Heart right ventricle (tissue), 16 donors: ENCODE measurements at regions not wholly inside any gene's neighbourhood (a gene's known extent, or its start where the extent isn't known, plus 50 kb on each side); places are given as distances from the start of the nearest gene placed in this dataset.

Experiments used
- ATAC-seq, 8 donors: fragments of 200-7000 bp; cut with Tn5 transposase; one replicate each; pipeline ENCODE4 v1.9.1; 2020; ENCODE audit warnings: mild to moderate bottlenecking in 8 of 8, moderate library complexity in 8 of 8, moderate number of reproducible peaks in 1 of 8
- DNase-seq, 2 donors: peaks; one replicate each; pipeline ENCODE4 v3.0.0-alpha.2; 2020
- H3K27ac ChIP-seq, 10 donors: fragments of 200-600 bp; sonication (generic) in 2 of 10; one replicate each; pipeline versions ENCODE4 v1.5.0 to v1.8.0; 2020 to 2022; ENCODE audit warnings: mild to moderate bottlenecking in 3 of 10
- H3K27me3 ChIP-seq, 7 donors: fragments of 200-600 bp; one replicate each; pipeline ENCODE4 v1.8.0; 2021 to 2022; ENCODE audit warnings: mild to moderate bottlenecking in 2 of 7
- H3K36me3 ChIP-seq, 9 donors: fragments of 200-600 bp; sonication (generic) in 1 of 9; one replicate each; pipeline versions ENCODE4 v1.5.0 to v1.8.0; 2020 to 2022; ENCODE audit warnings: mild to moderate bottlenecking in 2 of 9
- H3K4me1 ChIP-seq, 9 donors: fragments of 200-600 bp; sonication (generic) in 1 of 9; one replicate each; pipeline versions ENCODE4 v1.5.0 to v1.8.0; 2020 to 2022; ENCODE audit warnings: mild to moderate bottlenecking in 4 of 9
- H3K4me3 ChIP-seq, 10 donors: fragments of 200-600 bp; sonication (generic) in 2 of 10; one replicate each; pipeline versions ENCODE4 v1.5.0 to v1.8.0; 2020 to 2022; ENCODE audit warnings: mild to moderate bottlenecking in 7 of 10, moderate library complexity in 2 of 10
- H3K9me3 ChIP-seq, 11 donors: fragments of 200-600 bp in 10 of 11; sonication (generic) in 2 of 11; one replicate each; pipeline versions ENCODE4 v1.5.0 to v1.8.0; 2013 to 2022; ENCODE audit warnings: mild to moderate bottlenecking in 2 of 11, control low read depth in 1 of 11, moderate library complexity in 1 of 11
- WGBS, 2 donors: extraction: QIAGEN DNeasy Blood & Tissue Kit; methylation state at CpG; one replicate each; pipeline ENCODE4 v1.1.7; 2013; ENCODE audit warnings: inconsistent platforms in 1 of 2; 5-methylcytosine and 5-hydroxymethylcytosine counted together
- intact Hi-C, 10 donors: fragments of 100-400 bp; cut with DNase I; formaldehyde crosslinking; loops; one replicate each; pipeline versions ENCODE4 v1.11.1 to v1.14.2; 2022
- TF ChIP-seq, protein P1 (sequence below), 9 donors: fragments of 200-600 bp; sonication (generic) in 2 of 9; IDR thresholded peaks; one replicate each; pipeline versions ENCODE4 v1.5.0 to v1.8.0; 2021 to 2022; ENCODE audit warnings: antibody characterized with exemption in 9 of 9, mild to moderate bottlenecking in 5 of 9, moderate library complexity in 1 of 9
- donor health status: Arrhythmogenic right ventricular cardiomyopathy.
- donor health status: ischemic (EF 13 %, LVEDD 7.1; RV severe dilation, severe dysfunction).
- donor health status: healthy with polysubstance abuse.
- donor health status: DM: no; HTN: yes; CAD: no.
- donor health status: DM: no; HTN: no; CAD: no.
- donor health status: ischemic (EF 25% LVEDD 6.9; RV normal size, moderate dysfunction).
- donor health status: ischemic (EF 25% LVEDD 5.7; RV mildly dilated, moderate dysfunction).
- donor health status: healthy.
- donor health status: DM: yes; HTN: yes; CAD: no.
- donor health status: Ischemic cardiomyopathy.
- donor health status: ischemic (EF 35%, LVEDD 5.7; RV mildly dilated, moderate dysfunction).
- donor health status: nonischemic (EF 11% LVEDD 7.7; RV severe dilation, severe dysfunction).
- donor health status: DM: yes; HTN: yes; CAD: no.
- donor health status: PGD.
- donor health status: ischemic (EF 29% LVEDD 5.4; RV normal size, mild dysfunction).
- donor health status: nonischemic (EF 23%, LVEDD 6.1; RV moderate dilation, normal function).

DNA sequence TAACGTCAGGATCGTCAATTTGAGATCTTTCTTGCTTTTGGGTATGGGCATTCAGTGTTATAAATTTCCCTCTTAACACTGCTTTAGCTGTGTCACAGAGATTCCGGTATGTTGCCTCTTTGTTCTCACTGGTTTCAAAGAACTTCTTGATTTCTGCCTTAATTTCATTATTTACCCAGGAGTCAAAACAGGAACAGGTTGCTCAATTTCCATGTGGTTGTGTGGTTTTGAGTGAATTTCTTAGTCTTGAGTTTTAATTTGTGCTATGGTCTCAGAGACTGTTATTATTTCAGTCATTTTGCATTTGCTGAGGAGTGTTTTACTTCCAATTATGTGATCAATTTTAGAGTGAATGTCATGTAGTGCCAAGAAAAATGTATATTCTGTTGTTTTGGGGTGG is 153.1 kb downstream of the PCDH17 start:
- no peak for DNase-seq
- intact Hi-C loops = no loop called here
- peaks cover 0 to 3% (median 0%) of the 10 kb centered on the region in 11 donors for H3K9me3 ChIP-seq
- no peak overlapping the region for H3K27ac ChIP-seq
- no peak for ATAC-seq
- no peaks in the 10 kb centered on the region for H3K4me1 ChIP-seq
- H3K27me3 ChIP-seq = no peaks in the 10 kb centered on the region
- TF ChIP-seq, protein P1, sequence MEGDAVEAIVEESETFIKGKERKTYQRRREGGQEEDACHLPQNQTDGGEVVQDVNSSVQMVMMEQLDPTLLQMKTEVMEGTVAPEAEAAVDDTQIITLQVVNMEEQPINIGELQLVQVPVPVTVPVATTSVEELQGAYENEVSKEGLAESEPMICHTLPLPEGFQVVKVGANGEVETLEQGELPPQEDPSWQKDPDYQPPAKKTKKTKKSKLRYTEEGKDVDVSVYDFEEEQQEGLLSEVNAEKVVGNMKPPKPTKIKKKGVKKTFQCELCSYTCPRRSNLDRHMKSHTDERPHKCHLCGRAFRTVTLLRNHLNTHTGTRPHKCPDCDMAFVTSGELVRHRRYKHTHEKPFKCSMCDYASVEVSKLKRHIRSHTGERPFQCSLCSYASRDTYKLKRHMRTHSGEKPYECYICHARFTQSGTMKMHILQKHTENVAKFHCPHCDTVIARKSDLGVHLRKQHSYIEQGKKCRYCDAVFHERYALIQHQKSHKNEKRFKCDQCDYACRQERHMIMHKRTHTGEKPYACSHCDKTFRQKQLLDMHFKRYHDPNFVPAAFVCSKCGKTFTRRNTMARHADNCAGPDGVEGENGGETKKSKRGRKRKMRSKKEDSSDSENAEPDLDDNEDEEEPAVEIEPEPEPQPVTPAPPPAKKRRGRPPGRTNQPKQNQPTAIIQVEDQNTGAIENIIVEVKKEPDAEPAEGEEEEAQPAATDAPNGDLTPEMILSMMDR (IDR thresholded peaks at IDR 0.05) = no peak
- no peak overlapping the region for H3K4me3 ChIP-seq
- 95 to 97% methylated on average over 3 of the region's 3 CpGs for WGBS, 2 donors
- no peaks in the 10 kb centered on the region for H3K36me3 ChIP-seq

DNA sequence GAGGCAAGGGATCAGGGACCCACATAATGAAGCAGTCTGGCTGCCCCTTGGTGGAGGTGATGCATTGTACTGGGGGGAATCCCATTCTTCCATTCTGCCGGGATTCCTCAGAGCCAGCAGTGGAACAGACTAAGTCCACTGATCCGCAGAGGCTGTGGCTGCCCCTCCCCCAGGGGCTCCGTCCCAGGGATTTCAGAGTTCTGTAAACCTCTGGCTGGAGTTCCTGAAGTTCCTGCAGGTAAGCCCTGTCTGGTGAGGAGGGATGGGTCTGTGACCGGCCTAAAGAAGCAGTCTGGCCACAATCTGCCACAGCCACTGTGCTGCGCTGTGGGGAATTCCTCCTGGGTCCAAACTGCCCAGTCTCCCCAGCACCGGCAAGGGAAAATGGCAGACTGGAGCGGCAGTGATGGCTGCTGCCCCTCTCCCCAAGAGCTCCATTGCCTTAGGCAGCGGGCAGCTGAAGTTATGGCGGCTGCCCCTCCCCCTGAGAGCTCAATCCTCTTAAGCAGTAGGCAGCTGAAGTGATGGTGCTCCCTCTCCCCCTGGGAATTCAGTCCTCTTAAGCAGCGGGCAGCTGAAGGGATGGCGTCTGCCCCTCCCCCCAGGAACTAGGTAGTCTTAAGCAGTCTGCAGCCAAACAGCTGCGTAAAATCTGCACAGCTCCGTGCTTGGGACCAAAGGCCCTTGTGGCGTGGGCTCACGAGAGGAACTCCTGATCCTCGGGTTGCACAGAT is 155.7 kb downstream of the PCDH17 start:
- H3K9me3 ChIP-seq = peaks cover 0 to 3% (median 0%) of the 10 kb centered on the region in 11 donors
- H3K36me3 ChIP-seq = no peaks in the 10 kb centered on the region
- H3K27ac ChIP-seq = no peak overlapping the region
- no peaks in the 10 kb centered on the region for H3K4me1 ChIP-seq
- ATAC-seq (no peak), DNase-seq (no peak)
- no peak overlapping the region for H3K4me3 ChIP-seq
- intact Hi-C loops = no loop called here
- WGBS, 2 donors = 87 to 93% methylated on average over 16 of the region's 16 CpGs
- no peaks in the 10 kb centered on the region for H3K27me3 ChIP-seq
- TF ChIP-seq, protein P1 (IDR thresholded peaks at IDR 0.05) = no peak

DNA sequence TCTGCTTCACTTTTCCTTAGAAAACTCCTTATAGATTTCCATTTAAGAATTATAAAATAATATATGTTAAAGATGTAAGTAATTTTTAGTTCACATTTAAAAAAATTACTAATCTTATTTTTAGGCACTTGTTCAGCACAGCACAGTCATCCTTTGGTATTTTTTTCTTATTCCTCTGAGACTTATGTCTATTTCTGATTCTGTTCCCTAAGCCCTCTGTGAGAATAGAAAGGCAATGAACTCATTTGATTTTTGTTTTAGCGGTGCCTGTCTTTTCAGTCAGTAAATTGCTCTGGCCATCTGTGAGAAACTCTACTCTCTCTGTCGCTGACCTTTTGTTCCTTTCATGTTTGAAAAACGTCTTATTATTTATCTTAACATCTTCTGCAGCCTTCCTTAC is 168.1 kb downstream of the PCDH17 start:
- Histone ChIP-seq H3K4me1 (no peaks in the 10 kb centered on the region), H3K27me3 (no peaks in the 10 kb centered on the region), H3K36me3 (no peaks in the 10 kb centered on the region), H3K4me3 (no peak overlapping the region), H3K27ac (peak overlapping the region in 1 of 10 donors; percentile 29), H3K9me3 (no peaks in the 10 kb centered on the region)
- ATAC-seq = peak in 2 of 8 donors; percentile 67 to 68
- no peak for DNase-seq
- TF ChIP-seq, protein P1 (IDR thresholded peaks at IDR 0.05) = no peak
- WGBS, 2 donors = 48 to 60% methylated on average over 3 of the region's 3 CpGs
- intact Hi-C loops = loop anchor here in 1 of 10 donors (2.0 kb wide), 1 partner anchor 167 kb away; no protein-coding TSS in a partner anchor

- Histone ChIP-seq H3K4me3 (no peak overlapping the region), H3K9me3 (peaks cover 0 to 7% (median 0%) of the 10 kb centered on the region in 11 donors), H3K27me3 (no peaks in the 10 kb centered on the region), H3K36me3 (no peaks in the 10 kb centered on the region), H3K4me1 (no peaks in the 10 kb centered on the region), H3K27ac (no peak overlapping the region)
- DNase-seq (no peak), ATAC-seq (no peak)
- TF ChIP-seq, protein P1 (IDR thresholded peaks at IDR 0.05) = no peak
- WGBS, 2 donors = 70 to 87% methylated on average over 2 of the region's 2 CpGs
- intact Hi-C loops = no loop called here
Observed at GRCh38 chr13:57813651-57814050, 182.1 kb downstream of the PCDH17 start.
